HG02885 (cell line): ENCODE measurements at regions not wholly inside any gene's neighbourhood (a gene's known extent, or its start where the extent isn't known, plus 50 kb on each side); places are given as distances from the start of the nearest gene placed in this dataset.

Experiments used
- ATAC-seq: cut with Tn5 transposase; IDR thresholded peaks from one replicate; pipeline ENCODE4 v1.9.1; 2021; ENCODE audit warnings: mild to moderate bottlenecking; ENCODE audit not compliant: unreplicated experiment, poor library complexity

- no peak for ATAC-seq
These were observed 239.3 kb downstream of the GAS1 start for GRCh38 chr9:86707932-86708510.

DNA sequence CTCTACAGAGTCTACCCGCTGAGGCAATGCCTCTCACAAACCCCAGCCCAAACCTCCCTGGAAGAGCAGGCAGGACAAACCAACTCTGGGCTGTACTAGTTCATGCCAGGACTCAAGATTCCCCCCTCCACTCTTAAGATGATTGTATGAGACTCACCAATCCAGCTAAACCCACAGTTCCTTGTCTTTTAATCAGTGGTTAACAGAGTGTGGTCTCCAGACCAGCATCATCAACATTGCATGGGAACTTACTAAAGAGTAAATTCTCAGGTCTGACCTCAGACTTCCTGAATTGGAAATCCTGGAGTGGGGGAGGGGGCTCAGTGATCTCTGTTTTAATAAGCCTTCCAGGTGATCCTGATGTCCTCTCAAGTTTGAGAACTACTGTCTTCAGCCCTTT is 240.9 kb downstream of the GAS1 start:
- ATAC-seq: no peak

DNA sequence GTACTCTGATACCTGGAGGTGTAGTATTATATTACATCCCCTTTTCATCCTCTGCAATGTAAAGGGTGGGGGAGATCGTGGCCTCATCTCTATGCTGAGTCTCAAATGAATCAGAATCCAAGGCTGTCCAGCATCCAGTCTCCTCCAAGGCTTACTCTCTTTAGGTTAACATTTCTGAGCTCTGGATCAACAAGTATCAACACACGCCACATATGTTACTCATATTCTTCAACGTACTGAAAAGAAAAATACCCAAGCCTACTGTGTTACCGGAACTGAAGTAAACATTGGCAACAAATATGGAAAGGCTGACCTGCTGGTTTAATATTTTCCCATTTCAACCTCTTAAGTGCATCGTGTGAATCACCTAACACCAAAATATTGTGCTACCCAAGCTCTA is 241.8 kb downstream of the GAS1 start:
- ATAC-seq: no peak

DNA sequence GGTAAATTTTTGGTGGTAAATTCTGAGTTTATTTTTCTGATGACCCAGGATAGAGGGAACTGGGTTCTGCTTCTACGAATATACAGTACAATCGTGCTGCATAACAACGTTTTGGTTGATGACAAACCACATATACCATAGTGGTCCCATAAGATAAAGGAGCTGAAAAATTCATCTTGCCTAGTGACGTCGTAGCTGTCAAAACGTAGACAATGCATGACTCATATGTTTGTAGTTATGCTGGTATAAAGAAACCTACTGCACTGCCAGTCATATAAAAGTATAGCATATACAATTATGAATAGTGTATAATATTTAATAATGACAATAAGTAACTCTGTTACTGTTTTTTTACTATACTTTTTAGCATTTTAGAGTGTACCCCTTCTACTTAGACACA is 244.0 kb downstream of the GAS1 start:
- ATAC-seq: no peak

DNA sequence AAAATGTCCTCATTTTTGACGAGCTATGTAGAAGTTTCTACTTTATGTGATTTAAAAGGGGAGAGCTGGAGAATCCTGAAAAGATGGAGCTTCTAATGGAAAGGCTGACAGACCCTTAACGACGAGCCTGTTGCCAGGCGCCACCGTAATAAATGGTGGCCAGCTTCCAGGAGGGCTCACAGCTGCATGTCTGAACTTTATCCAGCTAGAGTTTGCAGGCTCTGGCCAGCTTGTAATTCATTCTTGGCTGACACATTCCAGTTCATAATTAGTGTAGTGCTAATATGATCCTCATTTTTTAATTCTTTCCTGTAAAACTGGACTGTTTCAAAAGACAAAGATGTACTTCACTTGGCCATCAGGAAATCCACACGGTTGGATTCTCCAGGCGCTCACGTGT is 246.7 kb downstream of the GAS1 start:
- no peak for ATAC-seq

GRCh38 chr9:86697999-86698398 is 249.3 kb downstream of the GAS1 start:
- ATAC-seq: no peak

- ATAC-seq: no peak
These were observed 250.1 kb downstream of the GAS1 start for GRCh38 chr9:86697213-86697612.

DNA sequence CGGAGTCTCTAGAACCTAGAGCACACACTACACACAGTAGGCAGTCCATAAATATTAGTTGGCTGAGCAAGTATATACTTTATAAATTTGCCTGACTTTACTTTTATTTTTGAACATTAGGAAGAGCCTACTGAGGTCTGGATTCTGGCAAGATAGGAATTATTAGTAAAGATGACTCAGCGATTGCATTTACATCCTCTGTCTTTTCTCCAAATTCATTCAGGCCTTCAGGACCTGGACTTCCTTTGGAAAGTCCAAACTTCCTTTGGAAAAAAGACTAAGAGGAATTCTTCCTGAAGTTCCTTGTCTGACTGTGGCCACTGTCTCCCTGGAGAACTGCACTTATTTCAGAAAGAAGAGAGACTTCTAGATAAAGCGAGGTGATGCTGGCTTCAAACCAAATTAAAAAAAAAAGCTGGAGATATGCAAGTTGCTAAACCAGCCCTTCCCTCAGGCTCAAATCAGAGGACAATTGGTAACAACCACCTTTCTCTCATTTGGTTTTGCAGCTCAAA is 251.3 kb downstream of the GAS1 start:
- no peak for ATAC-seq

GRCh38 chr9:86690034-86690433 is 257.3 kb downstream of the GAS1 start:
- no peak for ATAC-seq

- ATAC-seq: no peak
These were observed 259.5 kb downstream of the GAS1 start for GRCh38 chr9:86687788-86688187.

GRCh38 chr9:86685556-86685955 is 261.8 kb downstream of the GAS1 start:
- ATAC-seq: no peak

GRCh38 chr9:86684148-86684547 is 263.2 kb downstream of the GAS1 start:
- no peak for ATAC-seq

DNA sequence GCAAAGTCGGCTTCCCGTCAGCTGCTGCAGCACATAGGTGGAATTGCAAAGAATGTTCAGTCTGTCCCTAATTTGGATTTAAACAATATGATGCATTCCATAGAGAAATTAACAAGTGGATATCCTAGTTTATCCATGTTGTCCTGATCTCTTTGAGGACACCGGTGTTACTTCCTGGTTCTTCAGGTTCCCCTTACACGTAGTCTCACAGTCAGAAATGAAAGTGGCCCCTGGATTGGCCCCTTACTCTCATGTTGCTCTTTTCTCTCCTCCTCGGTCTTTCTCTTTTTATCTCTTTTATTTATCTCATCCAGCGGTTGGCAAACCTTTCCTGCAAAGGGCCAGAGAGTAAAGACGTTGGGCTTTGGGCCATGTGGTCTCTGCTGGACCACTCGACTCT is 265.1 kb downstream of the GAS1 start:
- no peak for ATAC-seq

DNA sequence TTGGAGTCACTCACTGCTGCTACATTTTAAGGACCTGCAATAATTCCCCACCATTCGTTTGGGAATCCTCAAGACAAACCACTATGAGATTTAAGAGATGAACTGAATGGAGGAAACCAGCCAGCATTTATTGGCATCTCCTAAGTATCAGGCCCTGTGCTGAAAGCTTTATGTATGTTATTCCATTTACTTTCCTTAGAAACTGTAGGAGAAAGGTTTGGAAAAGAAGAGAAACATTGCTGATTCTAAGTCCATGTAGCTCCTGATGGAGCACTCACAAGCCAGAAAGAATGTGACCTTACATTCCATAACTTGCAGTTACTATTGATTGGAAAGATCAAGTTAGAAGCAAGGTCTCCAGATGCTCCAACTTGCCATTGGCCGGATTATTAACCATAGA is 267.4 kb downstream of the GAS1 start:
- ATAC-seq: no peak

- ATAC-seq: no peak
These were observed 270.9 kb downstream of the GAS1 start for GRCh38 chr9:86676396-86676795.

GRCh38 chr9:86675805-86676204 is 271.5 kb downstream of the GAS1 start:
- no peak for ATAC-seq

DNA sequence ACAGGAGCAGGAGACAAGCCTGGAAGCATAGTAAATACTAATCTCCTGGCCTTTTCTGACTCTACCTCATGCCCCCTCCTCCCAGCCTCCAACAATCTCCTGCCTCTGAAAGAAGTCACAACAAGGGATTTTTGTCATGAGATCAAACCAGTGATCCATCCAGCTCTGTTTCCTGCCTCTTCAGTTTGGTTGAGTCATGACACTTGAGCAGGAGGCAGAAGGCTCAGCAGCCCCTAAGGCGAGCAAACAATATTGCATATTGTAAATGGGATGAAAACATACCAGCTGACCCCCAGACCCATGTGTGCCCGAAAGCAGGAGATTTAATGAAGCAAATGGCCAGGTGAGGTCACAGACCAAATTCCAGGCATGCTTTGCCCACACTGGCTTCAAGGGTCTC is 272.8 kb downstream of the GAS1 start:
- ATAC-seq: no peak

GRCh38 chr9:86672966-86673365 is 274.3 kb downstream of the GAS1 start:
- ATAC-seq: no peak

DNA sequence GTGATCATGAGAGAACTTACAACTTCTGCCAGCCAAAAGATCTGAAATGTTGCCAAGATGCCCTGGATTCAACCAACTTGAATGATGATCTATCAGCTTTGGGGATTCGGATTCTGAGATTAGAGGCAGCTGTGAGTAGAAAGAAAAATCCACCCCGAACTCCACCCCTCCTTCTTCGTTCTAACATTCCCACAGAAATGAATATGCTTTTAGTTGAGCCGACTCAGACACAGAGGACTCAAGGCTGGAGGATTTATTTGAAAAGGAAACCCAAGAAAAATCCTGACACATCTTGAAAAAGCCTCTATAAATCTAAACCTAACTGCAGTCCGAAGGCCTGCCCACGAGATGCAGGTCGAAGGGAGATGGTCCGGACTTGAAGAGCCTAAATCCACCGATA is 275.0 kb downstream of the GAS1 start:
- no peak for ATAC-seq

DNA sequence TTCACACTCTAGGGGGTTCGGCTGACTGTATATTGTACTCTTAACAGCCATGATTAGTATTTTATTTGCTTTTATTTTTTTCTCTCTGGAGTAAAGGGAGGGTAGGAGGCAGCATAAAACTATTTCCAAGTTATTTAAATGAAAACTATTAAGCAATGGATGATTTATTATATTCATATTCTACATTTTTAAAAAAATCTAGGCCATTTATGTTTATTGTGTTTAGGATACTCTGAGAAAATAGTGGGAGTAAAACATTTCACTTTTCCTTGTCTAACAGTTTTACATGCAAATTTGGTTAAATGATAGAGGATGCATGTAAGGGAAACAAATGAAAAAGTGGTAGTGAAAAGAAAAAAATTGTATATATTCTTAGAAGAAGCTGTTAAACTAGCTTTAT is 276.3 kb downstream of the GAS1 start:
- ATAC-seq: no peak

- no peak for ATAC-seq
These were observed 276.8 kb downstream of the GAS1 start for GRCh38 chr9:86670536-86670935.

DNA sequence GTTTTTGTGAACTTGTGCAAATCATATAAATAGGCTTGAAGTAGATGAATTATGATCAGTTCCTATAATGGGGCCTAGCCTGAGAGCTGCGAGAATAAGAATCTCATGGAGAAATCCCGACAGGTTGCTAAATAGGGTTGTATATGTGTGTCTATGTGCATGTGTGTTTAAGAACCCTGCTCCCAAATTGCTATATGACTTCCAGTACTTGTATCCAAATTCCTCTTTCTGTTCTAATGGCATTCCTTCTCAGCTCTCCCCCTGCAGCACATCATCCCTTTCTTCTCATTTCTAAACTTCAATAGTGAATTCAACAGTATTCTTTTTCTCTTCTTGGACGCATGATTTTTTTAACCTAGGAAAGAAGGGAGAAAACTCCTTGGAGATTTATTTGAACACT is 277.2 kb downstream of the GAS1 start:
- no peak for ATAC-seq

- no peak for ATAC-seq
These were observed 277.9 kb downstream of the GAS1 start for GRCh38 chr9:86669422-86669821.
